ENCODE measurements at regions not wholly inside any gene's neighbourhood (a gene's known extent, or its start where the extent isn't known, plus 50 kb on each side); places are given as distances from the start of the nearest gene placed in this dataset.

GRCh38 chr2:10186868-10187535, 64.5 kb downstream of the RRM2 start:
- Histone ChIP-seq H3K4me3 (no peak overlapping the region), H3K9me3 (no peaks in the 10 kb centered on the region), H3K27me3 (no peaks in the 10 kb centered on the region), H3K4me1 (no peaks in the 10 kb centered on the region), H3K27ac (no peak overlapping the region), H3K36me3 (no peaks in the 10 kb centered on the region)
- TF ChIP-seq, protein P1, sequence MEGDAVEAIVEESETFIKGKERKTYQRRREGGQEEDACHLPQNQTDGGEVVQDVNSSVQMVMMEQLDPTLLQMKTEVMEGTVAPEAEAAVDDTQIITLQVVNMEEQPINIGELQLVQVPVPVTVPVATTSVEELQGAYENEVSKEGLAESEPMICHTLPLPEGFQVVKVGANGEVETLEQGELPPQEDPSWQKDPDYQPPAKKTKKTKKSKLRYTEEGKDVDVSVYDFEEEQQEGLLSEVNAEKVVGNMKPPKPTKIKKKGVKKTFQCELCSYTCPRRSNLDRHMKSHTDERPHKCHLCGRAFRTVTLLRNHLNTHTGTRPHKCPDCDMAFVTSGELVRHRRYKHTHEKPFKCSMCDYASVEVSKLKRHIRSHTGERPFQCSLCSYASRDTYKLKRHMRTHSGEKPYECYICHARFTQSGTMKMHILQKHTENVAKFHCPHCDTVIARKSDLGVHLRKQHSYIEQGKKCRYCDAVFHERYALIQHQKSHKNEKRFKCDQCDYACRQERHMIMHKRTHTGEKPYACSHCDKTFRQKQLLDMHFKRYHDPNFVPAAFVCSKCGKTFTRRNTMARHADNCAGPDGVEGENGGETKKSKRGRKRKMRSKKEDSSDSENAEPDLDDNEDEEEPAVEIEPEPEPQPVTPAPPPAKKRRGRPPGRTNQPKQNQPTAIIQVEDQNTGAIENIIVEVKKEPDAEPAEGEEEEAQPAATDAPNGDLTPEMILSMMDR (IDR thresholded peaks at IDR 0.05) = no peak
- no peak for TF ChIP-seq POLR2A (IDR thresholded peaks at IDR 0.05)
- intact Hi-C loops (cut with DNase I) = no loop called here
- WGBS (ENCODE audit: insufficient coverage, low coverage, low lambda C conversion rate, missing lambda C conversion rate) = 80% methylated on average over 2 of the region's 24 CpGs
- DNase-seq (peak in 1 of 3 donors; percentile 31), ATAC-seq (no peak)

- no peaks in the 10 kb centered on the region for H3K9me3 ChIP-seq
These were observed 65.1 kb downstream of the RRM2 start for GRCh38 chr2:10187661-10188060.

GRCh38 chr2:10188211-10188610, 65.7 kb downstream of the RRM2 start:
- H3K27ac ChIP-seq = no peak overlapping the region
- peak; percentile 24 to 53 (median 38) for ATAC-seq
- TF ChIP-seq, protein P1 (IDR thresholded peaks at IDR 0.05) = peak; percentile 15 to 34 (median 28)
- no peak for TF ChIP-seq POLR2A (IDR thresholded peaks at IDR 0.05)
- H3K9me3 ChIP-seq = no peaks in the 10 kb centered on the region
- no peaks in the 10 kb centered on the region for H3K27me3 ChIP-seq
- no peaks in the 10 kb centered on the region for H3K36me3 ChIP-seq
- intact Hi-C loops (cut with DNase I) = no loop called here
- DNase-seq = no peak
- 88% methylated on average over 1 of the region's 7 CpGs for WGBS (ENCODE audit: insufficient coverage, low coverage, low lambda C conversion rate, missing lambda C conversion rate)
- no peak overlapping the region for H3K4me3 ChIP-seq
- no peaks in the 10 kb centered on the region for H3K4me1 ChIP-seq

More at GRCh38 chr2:10187661-10188060, 65.1 kb downstream of the RRM2 start:
- H3K36me3 ChIP-seq = no peaks in the 10 kb centered on the region
- WGBS (ENCODE audit: insufficient coverage, low coverage, low lambda C conversion rate, missing lambda C conversion rate) = no CpG with 5 or more reads among the region's 14 CpGs
- no peaks in the 10 kb centered on the region for H3K4me1 ChIP-seq
- no peak overlapping the region for H3K4me3 ChIP-seq
- no peak overlapping the region for H3K27ac ChIP-seq
- DNase-seq = no peak
- H3K27me3 ChIP-seq = no peaks in the 10 kb centered on the region
- ATAC-seq = no peak
- TF ChIP-seq POLR2A (IDR thresholded peaks at IDR 0.05) = no peak
- TF ChIP-seq, protein P1 (IDR thresholded peaks at IDR 0.05) = no peak
- intact Hi-C loops (cut with DNase I) = no loop called here

DNA sequence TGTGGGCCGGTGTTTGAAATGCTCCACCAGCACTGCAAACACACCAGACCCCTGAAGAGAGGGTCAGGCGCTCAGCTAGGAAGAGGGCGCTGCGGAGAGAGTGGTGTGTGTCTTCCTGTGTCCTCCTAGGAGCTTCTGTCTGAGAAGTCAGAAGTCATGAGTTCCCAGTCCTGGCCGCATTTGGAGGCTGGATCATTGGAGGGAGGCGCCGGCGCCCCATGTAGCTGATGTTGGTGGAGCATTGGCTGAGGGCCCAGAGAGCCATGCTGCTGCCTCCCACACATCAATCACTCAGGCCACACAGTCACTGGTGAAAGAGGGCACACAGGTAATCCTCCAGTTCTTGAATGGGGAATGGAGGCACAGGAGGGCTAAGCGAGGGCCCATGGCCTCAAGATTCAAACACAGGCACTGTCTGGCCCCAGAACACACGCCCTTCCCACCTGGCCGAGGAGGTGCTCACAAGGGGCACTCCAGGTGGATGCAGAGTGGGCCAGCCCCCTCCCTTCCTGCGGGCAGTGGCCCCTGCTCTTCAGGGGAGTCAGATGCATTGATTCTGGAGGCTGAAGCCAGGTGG, 66.3 kb downstream of the RRM2 start:
- TF ChIP-seq, protein P1 (IDR thresholded peaks at IDR 0.05) = no peak
- no peak for TF ChIP-seq POLR2A (IDR thresholded peaks at IDR 0.05)
- Histone ChIP-seq H3K4me3 (no peak overlapping the region), H3K27ac (no peak overlapping the region), H3K27me3 (no peaks in the 10 kb centered on the region), H3K4me1 (no peaks in the 10 kb centered on the region), H3K36me3 (no peaks in the 10 kb centered on the region), H3K9me3 (no peaks in the 10 kb centered on the region)
- ATAC-seq = no peak
- WGBS (ENCODE audit: insufficient coverage, low coverage, low lambda C conversion rate, missing lambda C conversion rate) = 80% methylated on average over 1 of the region's 12 CpGs
- DNase-seq = no peak
- intact Hi-C loops (cut with DNase I) = no loop called here

Measured in right lobe of liver (tissue), 6 donors.